SK-N-SH (cell line): ENCODE measurements at regions not wholly inside any gene's neighbourhood (a gene's known extent, or its start where the extent isn't known, plus 50 kb on each side); places are given as distances from the start of the nearest gene placed in this dataset.

Experiments
- CTCF ChIA-PET: fragments of 300-600, 350-600 bp; formaldehyde crosslinking; extraction: SDS; loops from one replicate; lab custom pipeline; 2021; lab: Yijun Ruan, JAX
- POLR2A ChIA-PET: fragments of 350-600 bp; sonication (Branson Sonifier 250); formaldehyde crosslinking; extraction: SDS; loops from one replicate; lab custom pipeline; 2020; ENCODE audit warnings: antibody characterized with exemption, inconsistent platforms; lab: Yijun Ruan, JAX
- DNase-seq: peaks from one replicate; pipeline ENCODE4 v3.0.0; 2012
- H2AFZ ChIP-seq: fragments of 200-600 bp; sonication (generic); 2 replicates; pipeline ENCODE4 v1.8.1; 2016; ENCODE audit warnings: antibody characterized with exemption, mild to moderate bottlenecking, low read depth
- H3F3A ChIP-seq: fragments of 200-600 bp; sonication (generic); replicated peaks from 2 replicates; pipeline ENCODE3; 2016; ENCODE audit warnings: antibody characterized with exemption, mild to moderate bottlenecking; ENCODE audit not compliant: insufficient read depth
- H3K27ac ChIP-seq, 2 experiments: fragments of 200-500 bp in 1 of 2; fragments of 200-600 bp in 1 of 2; sonication (Bioruptor generic) in 1 of 2; sonication (generic), shearing (Covaris generic) in 1 of 2; 2 replicates each; pipeline versions ENCODE4 v1.5.1 to v1.6.1; 2014 to 2016; ENCODE audit warnings: low read depth in 2 of 2, inconsistent platforms in 1 of 2, low read length in 1 of 2, mild to moderate bottlenecking in 1 of 2, mixed read lengths in 1 of 2
- H3K27me3 ChIP-seq: fragments of 200-600 bp; sonication (generic), shearing (Covaris generic); 2 replicates; pipeline ENCODE4 v1.6.1; 2016; ENCODE audit warnings: mixed run types; ENCODE audit not compliant: insufficient read depth
- H3K36me3 ChIP-seq, 2 experiments: fragments of 200-500 bp in 1 of 2; fragments of 200-600 bp in 1 of 2; sonication (Bioruptor generic) in 1 of 2; sonication (generic) in 1 of 2; replicated peaks in 1 of 2; 2 replicates each; pipeline versions ENCODE3 to v1.5.1; 2014 to 2016; ENCODE audit warnings: low read length in 1 of 2, mild to moderate bottlenecking in 1 of 2; ENCODE audit not compliant: insufficient read depth in 2 of 2, control insufficient read depth in 1 of 2
- H3K4me1 ChIP-seq, 2 experiments: fragments of 200-500 bp in 1 of 2; fragments of 200-600 bp in 1 of 2; sonication (Bioruptor generic) in 1 of 2; sonication (generic), shearing (Covaris generic) in 1 of 2; 2 replicates each; pipeline versions ENCODE4 v1.5.1 to v1.6.1; 2014 to 2016; ENCODE audit warnings: low read depth in 1 of 2, low read length in 1 of 2, mixed run types in 1 of 2; ENCODE audit not compliant: insufficient read depth in 2 of 2, control insufficient read depth in 1 of 2
- H3K4me2 ChIP-seq: fragments of 200-600 bp; sonication (generic), shearing (Covaris generic); 2 replicates; pipeline ENCODE4 v1.6.1; 2017; ENCODE audit warnings: mixed run types
- H3K4me3 ChIP-seq, 2 experiments: fragments of 200-500 bp in 1 of 2; fragments of 200-600 bp in 1 of 2; sonication (Bioruptor generic) in 1 of 2; sonication (generic), shearing (Covaris generic) in 1 of 2; 2 replicates each; pipeline versions ENCODE4 v1.5.1 to v1.8.1; 2014 to 2016; ENCODE audit warnings: low read depth in 2 of 2, inconsistent platforms in 1 of 2, low read length in 1 of 2, mild to moderate bottlenecking in 1 of 2, mixed read lengths in 1 of 2, moderate library complexity in 1 of 2
- H3K79me2 ChIP-seq: fragments of 200-600 bp; sonication (generic); 2 replicates; pipeline ENCODE4 v1.8.1; 2017; ENCODE audit warnings: mild to moderate bottlenecking; ENCODE audit not compliant: insufficient read depth
- H3K9ac ChIP-seq: fragments of 200-600 bp; sonication (generic); 2 replicates; pipeline ENCODE4 v1.6.1; 2017; ENCODE audit warnings: mixed run types
- H3K9me2 ChIP-seq: fragments of 200-600 bp; sonication (generic); 2 replicates; pipeline ENCODE4 v1.6.1; 2017; ENCODE audit warnings: mixed run types
- H3K9me3 ChIP-seq: fragments of 200-600 bp; sonication (generic); 2 replicates; pipeline ENCODE4 v1.6.1; 2017; ENCODE audit warnings: mixed run types, mild to moderate bottlenecking, moderate library complexity
- H4K20me1 ChIP-seq: fragments of 200-600 bp; sonication (generic); 2 replicates; pipeline ENCODE4 v1.6.1; 2017; ENCODE audit warnings: mild to moderate bottlenecking, mixed run types; ENCODE audit not compliant: insufficient read depth
- CHD2 ChIP-seq: fragments of 150-350 bp; IDR thresholded peaks from 2 replicates; pipeline ENCODE4 v1.6.1; 2018; ENCODE audit warnings: low read length; ENCODE audit not compliant: partially characterized antibody
- CTCF ChIP-seq: fragments of 200-600 bp; sonication (generic); IDR thresholded peaks from 2 replicates; pipeline ENCODE4 v1.6.1; 2017; ENCODE audit warnings: antibody characterized with exemption, mild to moderate bottlenecking, moderate library complexity
- ELF1 ChIP-seq: IDR thresholded peaks from 2 replicates; pipeline ENCODE4 v1.4.0; 2012
- FOSL2 ChIP-seq: IDR thresholded peaks from 2 replicates; pipeline ENCODE4 v1.4.0; 2012; ENCODE audit warnings: low read depth, mild to moderate bottlenecking, moderate library complexity, borderline replicate concordance
- FOXJ3 ChIP-seq: sonication (generic); formaldehyde crosslinking; IDR thresholded peaks from 2 replicates; pipeline ENCODE4 v1.5.1; 2020; ENCODE audit warnings: mild to moderate bottlenecking, missing genetic modification reagents
- FOXM1 ChIP-seq: IDR thresholded peaks from 2 replicates; pipeline ENCODE4 v1.4.0; 2012; ENCODE audit warnings: low read depth, mild to moderate bottlenecking
- GABPA ChIP-seq: IDR thresholded peaks from 2 replicates; pipeline ENCODE4 v1.4.0; 2012; ENCODE audit warnings: low read depth, mild to moderate bottlenecking
- GATA2 ChIP-seq: sonication (generic); formaldehyde crosslinking; IDR thresholded peaks from 2 replicates; pipeline ENCODE4 v1.5.0; 2020; ENCODE audit warnings: mild to moderate bottlenecking, missing genetic modification reagents
- MAX ChIP-seq: IDR thresholded peaks from 2 replicates; pipeline ENCODE4 v1.4.0; 2012; ENCODE audit warnings: low read depth
- MEF2A ChIP-seq: IDR thresholded peaks from 2 replicates; pipeline ENCODE4 v1.4.0; 2012; ENCODE audit warnings: low read depth, borderline replicate concordance
- NRF1 ChIP-seq: IDR thresholded peaks from 2 replicates; pipeline ENCODE4 v1.6.1; 2012; ENCODE audit warnings: low read depth, mild to moderate bottlenecking, low read length
- PBX3 ChIP-seq: IDR thresholded peaks from 2 replicates; pipeline ENCODE4; 2012
- POLR2AphosphoS5 ChIP-seq: IDR thresholded peaks from 2 replicates; pipeline ENCODE4 v1.6.1; 2012; ENCODE audit warnings: low read depth, low read length
- RCOR1 ChIP-seq: fragments of 150-350 bp; IDR thresholded peaks from 2 replicates; pipeline ENCODE4 v1.6.1; 2017; ENCODE audit warnings: antibody characterized with exemption, low read length
- RXRA ChIP-seq: IDR thresholded peaks from 2 replicates; pipeline ENCODE4 v1.4.0; 2012; ENCODE audit warnings: low read depth, mild to moderate bottlenecking, borderline replicate concordance
- TAF1 ChIP-seq: IDR thresholded peaks from 2 replicates; pipeline ENCODE4 v1.6.1; 2012; ENCODE audit warnings: low read depth, mild to moderate bottlenecking, low read length, moderate library complexity, borderline replicate concordance
- TCF12 ChIP-seq: IDR thresholded peaks from 2 replicates; pipeline ENCODE4 v1.4.0; 2012
- USF1 ChIP-seq: IDR thresholded peaks from 2 replicates; pipeline ENCODE4 v1.4.0; 2012; ENCODE audit warnings: low read depth, borderline replicate concordance
- USF2 ChIP-seq: fragments of 150-350 bp; IDR thresholded peaks from 2 replicates; pipeline ENCODE4 v1.6.1; 2017; ENCODE audit warnings: antibody characterized with exemption, low read length, low read depth, borderline replicate concordance
- ZBTB33 ChIP-seq: IDR thresholded peaks from 2 replicates; pipeline ENCODE4 v1.4.0; 2012; ENCODE audit warnings: low read depth, borderline replicate concordance
- WGBS: methylation state at CpG from one replicate; pipeline ENCODE4 v1.1.6; 2017; ENCODE audit warnings: low lambda C conversion rate; 5-methylcytosine and 5-hydroxymethylcytosine counted together

GRCh38 chr11:87444993-87445392 is 407.3 kb downstream of the TMEM135 start:
- Histone ChIP-seq H3K27ac (no peak overlapping the region), H3K9ac (no peak overlapping the region), H2AFZ (no peak overlapping the region), H4K20me1 (no peaks in the 10 kb centered on the region), H3K4me1 (no peaks in the 10 kb centered on the region), H3K4me3 (no peak overlapping the region), H3K4me2 (no peak overlapping the region)
- ChIA-PET CTCF (interaction anchor here (2.4 kb wide), 1 partner anchor 24 kb away, joined by 9 read pairs; no protein-coding TSS in a partner anchor), POLR2A (no interaction called here)
- TF ChIP-seq FOSL2 (no peak), RCOR1 (no peak), TAF1 (no peak), GABPA (no peak), NRF1 (no peak), TCF12 (no peak), ZBTB33 (no peak), FOXM1 (no peak), RXRA (no peak), MEF2A (no peak), ELF1 (no peak), POLR2AphosphoS5 (no peak), CHD2 (no peak), USF1 (no peak), GATA2 (CRISPR knock-in tag) (no peak), PBX3 (no peak), CTCF (no peak), USF2 (no peak), FOXJ3 (CRISPR knock-in tag) (no peak), MAX (no peak)
- TF ChIP-seq, all 33 proteins: peak for 0
- H3K9me3 ChIP-seq: no peaks in the 10 kb centered on the region
- H3K9me2 ChIP-seq: no peaks in the 10 kb centered on the region
- DNase-seq: no peak
- WGBS: 57% methylated on average over 1 of the region's 1 CpG
- no peaks in the 10 kb centered on the region for H3K79me2 ChIP-seq
- H3K27me3 ChIP-seq: no peaks in the 10 kb centered on the region
- no peaks in the 10 kb centered on the region for H3K36me3 ChIP-seq
- no peaks in the 10 kb centered on the region for H3F3A ChIP-seq
